NCI-H2081 treated with DMSO at 0.1 percent for 48 hours (cell line): ENCODE measurements at regions not wholly inside any gene's neighbourhood (a gene's known extent, or its start where the extent isn't known, plus 50 kb on each side); places are given as distances from the start of the nearest gene placed in this dataset.

Experiments
- DNase-seq: peaks from one replicate; lab custom pipeline; 2025; lab: John Stamatoyannopoulos, UW

GRCh38 chr12:127731657-127732056 lies 535.3 kb upstream of the TMEM132C start:
- DNase-seq, result no peak

- DNase-seq, result no peak
Measured at GRCh38 chr12:127742231-127742630, 524.7 kb upstream of the TMEM132C start.

GRCh38 chr12:127745469-127746212 lies 521.3 kb upstream of the TMEM132C start:
- DNase-seq, result no peak

- DNase-seq, result no peak
Measured at GRCh38 chr12:127749416-127749815, 517.6 kb upstream of the TMEM132C start.

GRCh38 chr12:127750076-127750840 lies 516.7 kb upstream of the TMEM132C start:
- no peak for DNase-seq

- no peak for DNase-seq
Measured at GRCh38 chr12:127752802-127753201, 514.2 kb upstream of the TMEM132C start.

- DNase-seq, result no peak
Measured at GRCh38 chr12:127760357-127760756, 506.6 kb upstream of the TMEM132C start.

GRCh38 chr12:127760996-127761395 lies 506.0 kb upstream of the TMEM132C start:
- DNase-seq, result no peak

GRCh38 chr12:127761880-127762279 lies 505.1 kb upstream of the TMEM132C start:
- DNase-seq, result no peak

GRCh38 chr12:127767656-127768055 lies 499.3 kb upstream of the TMEM132C start:
- no peak for DNase-seq

- no peak for DNase-seq
Measured at GRCh38 chr12:127770118-127770517, 496.9 kb upstream of the TMEM132C start.

- no peak for DNase-seq
Measured at GRCh38 chr12:127771546-127771945, 495.4 kb upstream of the TMEM132C start.

GRCh38 chr12:127773520-127773919 lies 493.4 kb upstream of the TMEM132C start:
- DNase-seq, result no peak

GRCh38 chr12:127774828-127775227 lies 492.1 kb upstream of the TMEM132C start:
- no peak for DNase-seq

GRCh38 chr12:127779301-127780045 lies 487.5 kb upstream of the TMEM132C start:
- DNase-seq, result no peak

- no peak for DNase-seq
Measured at GRCh38 chr12:127780881-127781280, 486.1 kb upstream of the TMEM132C start.

GRCh38 chr12:127781336-127781735 lies 485.6 kb upstream of the TMEM132C start:
- DNase-seq, result no peak

GRCh38 chr12:127785540-127785939 lies 481.4 kb upstream of the TMEM132C start:
- DNase-seq, result no peak

- no peak for DNase-seq
Measured at GRCh38 chr12:127785986-127786590, 480.9 kb upstream of the TMEM132C start.

GRCh38 chr12:127787544-127787943 lies 479.4 kb upstream of the TMEM132C start:
- DNase-seq, result no peak

- DNase-seq, result no peak
Measured at GRCh38 chr12:127790376-127790775, 476.6 kb upstream of the TMEM132C start.

GRCh38 chr12:127791217-127791616 lies 475.8 kb upstream of the TMEM132C start:
- DNase-seq, result no peak
